IMR-90 (cell line): ENCODE measurements at regions not wholly inside any gene's neighbourhood (a gene's known extent, or its start where the extent isn't known, plus 50 kb on each side); places are given as distances from the start of the nearest gene placed in this dataset.

ENCODE experiments used
- ATAC-seq: fragments of 200-7000 bp; cut with Tn5 transposase; 2 replicates; pipeline ENCODE4 v1.9.1; 2020; ENCODE audit warnings: low read depth, mild to moderate bottlenecking, moderate library complexity
- BruUV-seq: library from RNA; stranded (reverse); fragments of 400-500 nt; replicated peaks from 2 replicates; lab custom pipeline; 2021; lab: Mats Ljungman, UMichigan
- CTCF ChIA-PET: fragments of 300-600 bp; formaldehyde crosslinking; extraction: SDS; loops from one replicate; lab custom pipeline; 2021; ENCODE audit warnings: antibody characterized with exemption; lab: Yijun Ruan, JAX
- POLR2A ChIA-PET: fragments of 300-600 bp; sonication (Branson Sonifier 250); formaldehyde crosslinking; loops from one replicate; lab custom pipeline; 2022; ENCODE audit warnings: antibody characterized with exemption; ENCODE audit not compliant: unreplicated experiment; lab: Charles Lee
- DNase-seq: peaks from one replicate; pipeline ENCODE4 v3.0.0; 2013
- H2AFZ ChIP-seq: replicated peaks from 2 replicates; pipeline ENCODE3; 2013; ENCODE audit warnings: low read length, mild to moderate bottlenecking; ENCODE audit not compliant: poor library complexity
- H2AK5ac ChIP-seq: 2 replicates; pipeline ENCODE4 v1.6.1; 2013; ENCODE audit warnings: low read depth, low read length, inconsistent platforms
- H2AK9ac ChIP-seq: replicated peaks from 2 replicates; pipeline ENCODE3; 2013; ENCODE audit warnings: mild to moderate bottlenecking, low read depth, low read length, moderate library complexity; ENCODE audit not compliant: poor library complexity
- H2BK120ac ChIP-seq: 2 replicates; pipeline ENCODE4 v1.6.1; 2013; ENCODE audit warnings: low read depth, low read length, inconsistent platforms
- H2BK15ac ChIP-seq: 3 replicates; pipeline ENCODE4 v1.6.1; 2013; ENCODE audit warnings: low read depth, low read length, inconsistent platforms
- H2BK20ac ChIP-seq: 2 replicates; pipeline ENCODE4 v1.6.1; 2013; ENCODE audit warnings: low read depth, mild to moderate bottlenecking, inconsistent platforms, low read length, moderate library complexity
- H2BK5ac ChIP-seq: 2 replicates; pipeline ENCODE4 v1.6.1; 2013; ENCODE audit warnings: mild to moderate bottlenecking, low read depth, low read length, inconsistent platforms; ENCODE audit not compliant: poor library complexity, severe bottlenecking
- H3K14ac ChIP-seq: replicated peaks from 2 replicates; pipeline ENCODE4 v1.6.1; 2013; ENCODE audit warnings: low read depth, low read length, inconsistent platforms
- H3K18ac ChIP-seq: 2 replicates; pipeline ENCODE4 v1.6.1; 2013; ENCODE audit warnings: low read depth, low read length, control low read depth
- H3K23ac ChIP-seq: 2 replicates; pipeline ENCODE4 v1.6.1; 2013; ENCODE audit warnings: low read depth, low read length, inconsistent platforms
- H3K27ac ChIP-seq: 2 replicates; pipeline ENCODE4 v1.5.1; 2013; ENCODE audit warnings: mild to moderate bottlenecking, control low read depth, low read length; ENCODE audit not compliant: insufficient read depth
- H3K27me3 ChIP-seq: 2 replicates; pipeline ENCODE4 v1.6.1; 2013; ENCODE audit warnings: low read length; ENCODE audit not compliant: control insufficient read depth, insufficient read depth
- H3K36me3 ChIP-seq: 2 replicates; pipeline ENCODE4 v1.6.1; 2013; ENCODE audit warnings: low read length, mixed read lengths; ENCODE audit not compliant: control insufficient read depth, insufficient read depth
- H3K4ac ChIP-seq: 2 replicates; pipeline ENCODE4 v1.6.1; 2013; ENCODE audit warnings: low read depth, low read length, inconsistent platforms
- H3K4me1 ChIP-seq: 2 replicates; pipeline ENCODE4 v1.6.1; 2013; ENCODE audit warnings: low read length, mixed read lengths; ENCODE audit not compliant: control insufficient read depth, insufficient read depth
- H3K4me2 ChIP-seq: 2 replicates; pipeline ENCODE4 v1.6.1; 2013; ENCODE audit warnings: low read depth, mild to moderate bottlenecking, control low read depth, low read length, moderate library complexity
- H3K4me3 ChIP-seq: 2 replicates; pipeline ENCODE4 v1.5.1; 2013; ENCODE audit warnings: low read depth, mild to moderate bottlenecking, control low read depth, low read length, moderate library complexity; ENCODE audit not compliant: insufficient read depth
- H3K56ac ChIP-seq: 2 replicates; pipeline ENCODE4 v1.6.1; 2013; ENCODE audit warnings: low read length, inconsistent platforms; ENCODE audit not compliant: insufficient read depth; ENCODE audit errors: extremely low read depth
- H3K79me1 ChIP-seq, 2 experiments: 2 replicates each; pipeline ENCODE4 v1.6.1; 2013; ENCODE audit warnings: low read length in 2 of 2, inconsistent platforms in 1 of 2, low read depth in 1 of 2
- H3K9ac ChIP-seq: 2 replicates; pipeline ENCODE4 v1.6.1; 2013; ENCODE audit warnings: low read depth, low read length, control low read depth
- H3K9me1 ChIP-seq: 2 replicates; pipeline ENCODE4 v1.6.1; 2013; ENCODE audit warnings: low read length, inconsistent platforms; ENCODE audit not compliant: insufficient read depth
- H3K9me3 ChIP-seq: 2 replicates; pipeline ENCODE4 v1.6.1; 2013; ENCODE audit warnings: low read length; ENCODE audit not compliant: control insufficient read depth, insufficient read depth
- H4K20me1 ChIP-seq: 2 replicates; pipeline ENCODE4 v1.6.1; 2013; ENCODE audit warnings: low read length, inconsistent platforms; ENCODE audit not compliant: insufficient read depth
- H4K5ac ChIP-seq: 2 replicates; pipeline ENCODE4 v1.6.1; 2013; ENCODE audit warnings: mild to moderate bottlenecking, low read depth, low read length, control low read depth
- H4K8ac ChIP-seq, 2 experiments: 2 replicates each; pipeline ENCODE4 v1.6.1; 2013; ENCODE audit warnings: low read depth in 2 of 2, low read length in 2 of 2, control low read depth in 1 of 2, inconsistent platforms in 1 of 2
- H4K91ac ChIP-seq: 2 replicates; pipeline ENCODE4 v1.6.1; 2013; ENCODE audit warnings: low read depth, low read length, inconsistent platforms; ENCODE audit not compliant: insufficient read depth
- CHD1 ChIP-seq: IDR thresholded peaks from 2 replicates; pipeline ENCODE4 v1.6.1; 2012; ENCODE audit warnings: low read depth, low read length, improper control_type of control experiment
- FOS ChIP-seq: fragments of 150-350 bp; IDR thresholded peaks from 2 replicates; pipeline ENCODE4 v1.6.1; 2016; ENCODE audit warnings: low read depth, low read length
- MAFK ChIP-seq: IDR thresholded peaks from 2 replicates; pipeline ENCODE4 v1.6.1; 2012; ENCODE audit warnings: low read depth, low read length, improper control_type of control experiment
- MAZ ChIP-seq: IDR thresholded peaks from 2 replicates; pipeline ENCODE4 v1.6.1; 2012; ENCODE audit warnings: low read depth, mild to moderate bottlenecking, low read length, improper control_type of control experiment, moderate library complexity, borderline replicate concordance
- MXI1 ChIP-seq: IDR thresholded peaks from 2 replicates; pipeline ENCODE4 v1.6.1; 2012; ENCODE audit warnings: low read depth, mild to moderate bottlenecking, low read length, moderate library complexity, borderline replicate concordance
- RAD21 ChIP-seq: IDR thresholded peaks from 2 replicates; pipeline ENCODE4 v1.6.1; 2012; ENCODE audit warnings: low read length, improper control_type of control experiment
- RCOR1 ChIP-seq: IDR thresholded peaks from 2 replicates; pipeline ENCODE4 v1.6.1; 2012; ENCODE audit warnings: mild to moderate bottlenecking, low read length, improper control_type of control experiment; ENCODE audit not compliant: insufficient replicate concordance
- RFX5 ChIP-seq: IDR thresholded peaks from 2 replicates; pipeline ENCODE4 v1.8.0; 2012; ENCODE audit warnings: low read depth, mild to moderate bottlenecking, low read length, moderate library complexity
- SMC3 ChIP-seq: fragments of 150-350 bp; IDR thresholded peaks from 2 replicates; pipeline ENCODE4 v1.6.1; 2016; ENCODE audit warnings: low read depth, mild to moderate bottlenecking, antibody characterized with exemption, low read length, moderate library complexity
- WGBS, 2 experiments: methylation state at CpG; one replicate each; pipeline versions ENCODE4 v1.1.5 to v1.1.7; 2013; ENCODE audit warnings: missing lambda C conversion rate in 2 of 2; ENCODE audit not compliant: insufficient read length in 1 of 2; ENCODE audit errors: extremely low coverage in 2 of 2; 5-methylcytosine and 5-hydroxymethylcytosine counted together
- dilution Hi-C: fragments of 300-500 bp; cut with HindIII; formaldehyde crosslinking; loops from one replicate; pipeline ENCODE4 v1.14.3; 2018; ENCODE audit warnings: low sequenced_read_pairs; ENCODE audit not compliant: unreplicated experiment
- in situ Hi-C: fragments of 300-500 bp; cut with MboI; formaldehyde crosslinking; loops from 3 replicates; pipeline ENCODE4 v1.14.3; 2019; ENCODE audit warnings: low sequenced_read_pairs, inconsistent platforms, mixed read lengths
- intact Hi-C: fragments of 100-400 bp; cut with micrococcal nuclease; formaldehyde crosslinking; loops from 2 replicates; pipeline ENCODE4 v1.10.0; 2022
- TF ChIP-seq, protein P1 (sequence below): conservative IDR thresholded peaks from 2 replicates; pipeline ENCODE4 v1.5.1; 2012; ENCODE audit warnings: mild to moderate bottlenecking, low read depth, low read length, improper control_type of control experiment
- TF ChIP-seq, protein P2 (sequence below): fragments of 150-350 bp; IDR thresholded peaks from 2 replicates; pipeline ENCODE4 v1.6.1; 2017; ENCODE audit warnings: mild to moderate bottlenecking, antibody characterized with exemption, low read length, low read depth

DNA sequence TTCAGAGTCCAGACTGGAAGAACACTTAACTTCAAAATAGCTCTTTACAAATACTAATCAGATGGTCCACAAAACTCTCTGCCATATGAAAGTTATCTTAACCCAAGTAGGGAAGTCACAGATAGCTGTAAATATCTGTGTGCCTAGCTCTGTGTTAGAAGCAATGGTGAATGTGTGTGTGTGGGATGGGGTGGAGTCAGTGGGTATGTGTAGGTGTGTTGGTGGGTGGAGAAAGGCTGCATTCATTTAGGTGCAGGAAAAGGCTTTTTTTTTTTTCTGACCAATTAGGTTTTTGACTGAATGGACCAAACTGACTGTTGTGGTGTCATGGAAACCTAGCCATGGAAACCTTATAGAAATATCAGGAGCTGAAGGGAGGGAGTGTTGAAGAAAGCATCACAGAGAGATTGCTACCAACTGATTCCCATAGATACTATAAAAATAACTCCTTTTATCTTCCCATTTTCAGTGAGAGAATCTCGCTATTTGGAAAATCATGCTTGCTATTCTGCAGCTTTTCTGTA lies 156.2 kb upstream of the NR3C1 start:
- POLR2A ChIA-PET = no interaction called here
- CTCF ChIA-PET = interaction anchor here (0.7 kb wide), 1 partner anchor 89 kb away, joined by 3 read pairs; no protein-coding TSS in a partner anchor
- in situ Hi-C loops = loop anchor here (10.0 kb wide), 1 partner anchor 265 kb away; no protein-coding TSS in a partner anchor

More for the DNA sequence above, 156.2 kb upstream of the NR3C1 start:
- H2BK5ac ChIP-seq = peak overlapping the region; percentile 10
- no peaks in the 10 kb centered on the region for H3K9me3 ChIP-seq
- BruUV-seq = no TSS peak
- H2AK9ac ChIP-seq = no peak overlapping the region
- intact Hi-C loops (no loop called here), dilution Hi-C loops (no loop called here)
- H4K5ac ChIP-seq = no peak overlapping the region
- H3K9ac ChIP-seq = no peak overlapping the region
- H2BK15ac ChIP-seq = peak overlapping the region; percentile 91; the same call in 1 of the 3 replicates
- no peaks in the 10 kb centered on the region for H3K79me1 ChIP-seq
- H2AK5ac ChIP-seq = peak overlapping the region; percentile 85
- no peak overlapping the region; a peak in 1 of 4 replicates for H4K8ac ChIP-seq
- H3K4me2 ChIP-seq = no peak overlapping the region
- no peaks in the 10 kb centered on the region for H3K36me3 ChIP-seq
- no peak overlapping the region for H3K27ac ChIP-seq
- peak overlapping the region; percentile 81 for H3K4ac ChIP-seq
- peaks cover 11% of the 10 kb centered on the region for H3K4me1 ChIP-seq
- DNase-seq (no peak), ATAC-seq (no peak)
- H2BK20ac ChIP-seq = peak overlapping the region; percentile 44; the same call in 1 of the 2 replicates
- H2AFZ ChIP-seq = no peak overlapping the region
- peak overlapping the region; percentile 33; the same call in 1 of the 2 replicates for H3K18ac ChIP-seq
- no peak overlapping the region for H3K4me3 ChIP-seq
- no CpG with 5 or more reads among the region's 1 CpG for WGBS, 2 experiments
- H4K20me1 ChIP-seq = no peaks in the 10 kb centered on the region
- H3K9me1 ChIP-seq = peaks cover 13% of the 10 kb centered on the region
- H3K27me3 ChIP-seq = no peaks in the 10 kb centered on the region
- H3K56ac ChIP-seq = no peak overlapping the region
- TF ChIP-seq RAD21 (no peak), MXI1 (no peak), CHD1 (no peak), MAFK (no peak), FOS (no peak), RCOR1 (no peak), RFX5 (no peak), SMC3 (no peak), MAZ (no peak)
- TF ChIP-seq, protein P1, sequence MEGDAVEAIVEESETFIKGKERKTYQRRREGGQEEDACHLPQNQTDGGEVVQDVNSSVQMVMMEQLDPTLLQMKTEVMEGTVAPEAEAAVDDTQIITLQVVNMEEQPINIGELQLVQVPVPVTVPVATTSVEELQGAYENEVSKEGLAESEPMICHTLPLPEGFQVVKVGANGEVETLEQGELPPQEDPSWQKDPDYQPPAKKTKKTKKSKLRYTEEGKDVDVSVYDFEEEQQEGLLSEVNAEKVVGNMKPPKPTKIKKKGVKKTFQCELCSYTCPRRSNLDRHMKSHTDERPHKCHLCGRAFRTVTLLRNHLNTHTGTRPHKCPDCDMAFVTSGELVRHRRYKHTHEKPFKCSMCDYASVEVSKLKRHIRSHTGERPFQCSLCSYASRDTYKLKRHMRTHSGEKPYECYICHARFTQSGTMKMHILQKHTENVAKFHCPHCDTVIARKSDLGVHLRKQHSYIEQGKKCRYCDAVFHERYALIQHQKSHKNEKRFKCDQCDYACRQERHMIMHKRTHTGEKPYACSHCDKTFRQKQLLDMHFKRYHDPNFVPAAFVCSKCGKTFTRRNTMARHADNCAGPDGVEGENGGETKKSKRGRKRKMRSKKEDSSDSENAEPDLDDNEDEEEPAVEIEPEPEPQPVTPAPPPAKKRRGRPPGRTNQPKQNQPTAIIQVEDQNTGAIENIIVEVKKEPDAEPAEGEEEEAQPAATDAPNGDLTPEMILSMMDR = no peak
- TF ChIP-seq, protein P2, sequence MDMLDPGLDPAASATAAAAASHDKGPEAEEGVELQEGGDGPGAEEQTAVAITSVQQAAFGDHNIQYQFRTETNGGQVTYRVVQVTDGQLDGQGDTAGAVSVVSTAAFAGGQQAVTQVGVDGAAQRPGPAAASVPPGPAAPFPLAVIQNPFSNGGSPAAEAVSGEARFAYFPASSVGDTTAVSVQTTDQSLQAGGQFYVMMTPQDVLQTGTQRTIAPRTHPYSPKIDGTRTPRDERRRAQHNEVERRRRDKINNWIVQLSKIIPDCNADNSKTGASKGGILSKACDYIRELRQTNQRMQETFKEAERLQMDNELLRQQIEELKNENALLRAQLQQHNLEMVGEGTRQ = no peak
- H4K91ac ChIP-seq = 0 out of 2 replicates have a peak overlapping the region, but pooled peaks have one; percentile 59
- peak overlapping the region; percentile 75; the same call in 1 of the 2 replicates for H2BK120ac ChIP-seq
- H3K23ac ChIP-seq = no peak overlapping the region
- 0 out of 2 replicates have a peak overlapping the region, but pooled peaks have one; percentile 39 for H3K14ac ChIP-seq
